Endothelial cell of umbilical vein (primary cell): ENCODE measurements at regions not wholly inside any gene's neighbourhood (a gene's known extent, or its start where the extent isn't known, plus 50 kb on each side); places are given as distances from the start of the nearest gene placed in this dataset.

Experiments
- BruUV-seq: library from RNA; stranded (reverse); fragments of 400-500 nt; replicated peaks from 2 replicates; lab custom pipeline; 2021; lab: Mats Ljungman, UMichigan
- CTCF ChIA-PET: fragments of 300-600, 350-600 bp; sonication (Branson Sonifier 250); formaldehyde crosslinking; loops from one replicate; lab custom pipeline; 2021; ENCODE audit warnings: antibody characterized with exemption, inconsistent platforms; lab: Charles Lee
- POLR2A ChIA-PET: fragments of 300-600, 350-600 bp; sonication (Branson Sonifier 250); formaldehyde crosslinking; loops from one replicate; lab custom pipeline; 2021; ENCODE audit warnings: antibody characterized with exemption, inconsistent platforms; lab: Charles Lee
- DNase-seq: peaks from one replicate; pipeline ENCODE4 v3.0.0-alpha.2; 2011; ENCODE audit warnings: low read depth, low spot score
- FAIRE-seq: peaks from 2 replicates; lab custom pipeline; 2011; peaks lifted over from hg19 to GRCh38; lab: Jason Lieb, UNC
- H2AFZ ChIP-seq: 2 replicates; pipeline ENCODE4 v1.6.0; 2012; ENCODE audit warnings: low read depth, low read length, control low read depth, inconsistent platforms
- H3K27ac ChIP-seq: 2 replicates; pipeline ENCODE4 v1.5.1; 2011; ENCODE audit warnings: low read depth, mild to moderate bottlenecking, control low read depth, low read length, moderate library complexity; ENCODE audit not compliant: insufficient read depth
- H3K27me3 ChIP-seq, 2 experiments: 2 replicates each; pipeline versions ENCODE4 v1.6.0 to v1.6.1; 2011; ENCODE audit warnings: low read length in 2 of 2, mixed read lengths in 1 of 2; ENCODE audit not compliant: control insufficient read depth in 2 of 2, insufficient read depth in 2 of 2
- H3K36me3 ChIP-seq, 2 experiments: 2 replicates in 1 of 2; 3 replicates in 1 of 2; pipeline ENCODE4 v1.5.1; 2011; ENCODE audit warnings: low read length in 2 of 2, mild to moderate bottlenecking in 1 of 2, moderate library complexity in 1 of 2; ENCODE audit not compliant: control insufficient read depth in 2 of 2, insufficient read depth in 2 of 2; ENCODE audit errors: extremely low read depth in 1 of 2
- H3K4me1 ChIP-seq: 3 replicates; pipeline ENCODE4 v1.5.1; 2011; ENCODE audit warnings: mild to moderate bottlenecking, low read length; ENCODE audit not compliant: control insufficient read depth, insufficient read depth; ENCODE audit errors: extremely low read depth
- H3K4me2 ChIP-seq: 2 replicates; pipeline ENCODE4 v1.6.1; 2011; ENCODE audit warnings: low read length, control low read depth, mixed read lengths; ENCODE audit not compliant: insufficient read depth
- H3K4me3 ChIP-seq, 3 experiments: fragments of 200-600 bp in 1 of 3; sonication (generic), shearing (Covaris generic) in 1 of 3; replicated peaks in 1 of 3; 2 replicates each; pipeline ENCODE4 v1.5.1; 2011 to 2016; ENCODE audit warnings: control low read depth in 3 of 3, low read length in 3 of 3, mild to moderate bottlenecking in 2 of 3, inconsistent platforms in 1 of 3, low read depth in 1 of 3, moderate library complexity in 1 of 3; ENCODE audit not compliant: insufficient read depth in 1 of 3
- H3K79me2 ChIP-seq: 2 replicates; pipeline ENCODE4 v1.6.0; 2012; ENCODE audit warnings: low read length, inconsistent platforms; ENCODE audit not compliant: control insufficient read depth, insufficient read depth
- H3K9ac ChIP-seq: replicated peaks from 2 replicates; pipeline ENCODE3; 2011; ENCODE audit warnings: low read length, control low read depth; ENCODE audit not compliant: insufficient read depth; ENCODE audit errors: extremely low read depth
- H3K9me1 ChIP-seq: replicated peaks from 3 replicates; pipeline ENCODE4 v1.6.0; 2011; ENCODE audit warnings: mild to moderate bottlenecking, low read length; ENCODE audit not compliant: control insufficient read depth, insufficient read depth; ENCODE audit errors: extremely low read depth
- H3K9me3 ChIP-seq: replicated peaks from 2 replicates; pipeline ENCODE4 v1.5.1; 2012; ENCODE audit warnings: low read length, inconsistent platforms; ENCODE audit not compliant: control insufficient read depth, insufficient read depth
- H4K20me1 ChIP-seq: replicated peaks from 2 replicates; pipeline ENCODE3; 2011; ENCODE audit warnings: mild to moderate bottlenecking, low read length; ENCODE audit not compliant: control insufficient read depth, insufficient read depth; ENCODE audit errors: extremely low read depth
- EZH2 ChIP-seq: IDR thresholded peaks from 2 replicates; pipeline ENCODE4 v1.6.1; 2012; ENCODE audit warnings: borderline replicate concordance, low read depth, mild to moderate bottlenecking, moderate library complexity, low read length, inconsistent platforms; ENCODE audit not compliant: severe bottlenecking
- FOS ChIP-seq: IDR thresholded peaks from 2 replicates; pipeline ENCODE4 v1.6.1; 2011; ENCODE audit warnings: mild to moderate bottlenecking, low read length, moderate library complexity, borderline replicate concordance; ENCODE audit not compliant: insufficient read depth
- GATA2 ChIP-seq: IDR thresholded peaks from 2 replicates; pipeline ENCODE4 v1.7.0; 2011; ENCODE audit warnings: low read depth, mild to moderate bottlenecking, moderate library complexity, mixed read lengths, low read length; ENCODE audit not compliant: insufficient read length, insufficient read depth
- JUN ChIP-seq: IDR thresholded peaks from 2 replicates; pipeline ENCODE4 v1.6.1; 2011; ENCODE audit warnings: borderline replicate concordance, low read depth; ENCODE audit not compliant: insufficient read length, insufficient read depth
- MYC ChIP-seq: IDR thresholded peaks from one replicate; pipeline ENCODE4 v1.6.1; 2011; ENCODE audit warnings: mild to moderate bottlenecking, low read depth, low read length
- POLR2A ChIP-seq: IDR thresholded peaks from 2 replicates; pipeline ENCODE4 v1.6.1; 2012; ENCODE audit warnings: low read depth, mild to moderate bottlenecking, control low read depth, low read length
- POLR2AphosphoS5 ChIP-seq: IDR thresholded peaks from 2 replicates; pipeline ENCODE4 v1.6.1; 2012; ENCODE audit warnings: low read depth, mild to moderate bottlenecking, control low read depth, low read length, moderate library complexity; ENCODE audit not compliant: insufficient read depth
- dilution Hi-C: fragments of 300-500 bp; cut with MboI; formaldehyde crosslinking; loops from one replicate; pipeline ENCODE4 v1.15.0; 2019; ENCODE audit warnings: low sequenced_read_pairs; ENCODE audit not compliant: extremely low pct_ligation_motif_present
- intact Hi-C: fragments of 100-400 bp; cut with micrococcal nuclease; formaldehyde crosslinking; loops from one replicate; pipeline ENCODE4 v1.10.0; 2022
- TF ChIP-seq, protein P1 (sequence below): IDR thresholded peaks from 2 replicates; pipeline ENCODE4 v1.6.1; 2011; ENCODE audit not compliant: insufficient read depth, insufficient read length
- TF ChIP-seq, protein P2 (sequence below), 2 donors: IDR thresholded peaks; 1 replicate in 1 of 2; 2 replicates in 1 of 2; pipeline ENCODE4 v1.5.1; 2011; ENCODE audit warnings: low read length in 2 of 2, mild to moderate bottlenecking in 2 of 2, moderate library complexity in 2 of 2, control low read depth in 1 of 2, inconsistent platforms in 1 of 2, low read depth in 1 of 2; ENCODE audit not compliant: insufficient read depth in 1 of 2; ENCODE audit errors: extremely low read depth in 1 of 2

DNA sequence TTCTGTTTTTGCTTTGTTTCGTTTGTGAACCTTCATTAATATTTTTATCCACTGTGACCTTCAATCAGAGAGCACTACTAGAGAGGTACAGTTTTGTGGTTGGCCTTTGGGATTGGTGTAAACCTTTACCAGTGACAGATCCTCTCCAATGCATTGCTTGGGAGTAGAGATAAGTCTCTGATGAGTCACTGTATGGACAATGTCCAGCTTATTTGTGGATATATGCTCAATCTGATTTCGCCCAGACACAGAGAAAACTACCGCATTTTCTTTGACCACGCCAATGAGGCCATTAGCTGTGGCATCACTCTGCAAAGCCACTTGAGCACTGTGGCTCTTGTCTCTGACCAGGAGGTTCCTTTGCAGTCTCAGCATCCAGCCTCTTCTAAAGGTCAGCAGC lies 964.7 kb downstream of the TUSC7 start:
- ChIA-PET CTCF (no interaction called here), POLR2A (no interaction called here)
- no peak for DNase-seq
- peaks cover 0 to under 1% of the 10 kb centered on the region in 2 experiments for H3K27me3 ChIP-seq
- dilution Hi-C loops: no loop called here
- no peaks in the 10 kb centered on the region for H3K9me1 ChIP-seq
- no peak for FAIRE-seq
- no peaks in the 10 kb centered on the region for H4K20me1 ChIP-seq
- H3K36me3 ChIP-seq: no peaks in the 10 kb centered on the region
- TF ChIP-seq EZH2 (no peak), GATA2 (no peak), JUN (no peak), POLR2AphosphoS5 (no peak), FOS (no peak), POLR2A (no peak), MYC (no peak)
- TF ChIP-seq, protein P1, sequence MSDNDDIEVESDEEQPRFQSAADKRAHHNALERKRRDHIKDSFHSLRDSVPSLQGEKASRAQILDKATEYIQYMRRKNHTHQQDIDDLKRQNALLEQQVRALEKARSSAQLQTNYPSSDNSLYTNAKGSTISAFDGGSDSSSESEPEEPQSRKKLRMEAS: no peak
- TF ChIP-seq, protein P2, sequence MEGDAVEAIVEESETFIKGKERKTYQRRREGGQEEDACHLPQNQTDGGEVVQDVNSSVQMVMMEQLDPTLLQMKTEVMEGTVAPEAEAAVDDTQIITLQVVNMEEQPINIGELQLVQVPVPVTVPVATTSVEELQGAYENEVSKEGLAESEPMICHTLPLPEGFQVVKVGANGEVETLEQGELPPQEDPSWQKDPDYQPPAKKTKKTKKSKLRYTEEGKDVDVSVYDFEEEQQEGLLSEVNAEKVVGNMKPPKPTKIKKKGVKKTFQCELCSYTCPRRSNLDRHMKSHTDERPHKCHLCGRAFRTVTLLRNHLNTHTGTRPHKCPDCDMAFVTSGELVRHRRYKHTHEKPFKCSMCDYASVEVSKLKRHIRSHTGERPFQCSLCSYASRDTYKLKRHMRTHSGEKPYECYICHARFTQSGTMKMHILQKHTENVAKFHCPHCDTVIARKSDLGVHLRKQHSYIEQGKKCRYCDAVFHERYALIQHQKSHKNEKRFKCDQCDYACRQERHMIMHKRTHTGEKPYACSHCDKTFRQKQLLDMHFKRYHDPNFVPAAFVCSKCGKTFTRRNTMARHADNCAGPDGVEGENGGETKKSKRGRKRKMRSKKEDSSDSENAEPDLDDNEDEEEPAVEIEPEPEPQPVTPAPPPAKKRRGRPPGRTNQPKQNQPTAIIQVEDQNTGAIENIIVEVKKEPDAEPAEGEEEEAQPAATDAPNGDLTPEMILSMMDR (IDR thresholded peaks at IDR 0.05; ENCODE audit: extremely low read depth in 1 of 2, insufficient read depth in 1 of 2, low read depth in 1 of 2, low read length in 2 of 2): no peak
- intact Hi-C loops: no loop called here
- H3K27ac ChIP-seq: no peak overlapping the region
- no peak overlapping the region for H3K4me2 ChIP-seq
- H3K79me2 ChIP-seq: no peaks in the 10 kb centered on the region
- no peak overlapping the region for H3K9ac ChIP-seq
- no peak overlapping the region for H3K4me3 ChIP-seq
- no TSS peak for BruUV-seq
- H3K9me3 ChIP-seq: no peaks in the 10 kb centered on the region
- no peak overlapping the region for H2AFZ ChIP-seq
- no peaks in the 10 kb centered on the region for H3K4me1 ChIP-seq
